NT2/D1 (cell line): ENCODE measurements at regions not wholly inside any gene's neighbourhood (a gene's known extent, or its start where the extent isn't known, plus 50 kb on each side); places are given as distances from the start of the nearest gene placed in this dataset.

ENCODE experiments used
- YY1 ChIP-seq: IDR thresholded peaks from 2 replicates; pipeline ENCODE4 v1.6.1; 2011; ENCODE audit not compliant: insufficient read length, insufficient read depth
- ZNF274 ChIP-seq: IDR thresholded peaks from 2 replicates; pipeline ENCODE4 v1.6.1; 2011; ENCODE audit warnings: mild to moderate bottlenecking, low read depth, low read length

GRCh38 chr2:228575897-228576296 lies 394.4 kb upstream of the SPHKAP start:
- TF ChIP-seq YY1 (no peak), ZNF274 (no peak)
